ENCODE measurements at regions not wholly inside any gene's neighbourhood (a gene's known extent, or its start where the extent isn't known, plus 50 kb on each side); places are given as distances from the start of the nearest gene placed in this dataset.
"Not testable (repeated sequence)": the region's sequence is repeated elsewhere in the genome, so short reads cannot be mapped to it uniquely, and the experiment has no call there.

DNA sequence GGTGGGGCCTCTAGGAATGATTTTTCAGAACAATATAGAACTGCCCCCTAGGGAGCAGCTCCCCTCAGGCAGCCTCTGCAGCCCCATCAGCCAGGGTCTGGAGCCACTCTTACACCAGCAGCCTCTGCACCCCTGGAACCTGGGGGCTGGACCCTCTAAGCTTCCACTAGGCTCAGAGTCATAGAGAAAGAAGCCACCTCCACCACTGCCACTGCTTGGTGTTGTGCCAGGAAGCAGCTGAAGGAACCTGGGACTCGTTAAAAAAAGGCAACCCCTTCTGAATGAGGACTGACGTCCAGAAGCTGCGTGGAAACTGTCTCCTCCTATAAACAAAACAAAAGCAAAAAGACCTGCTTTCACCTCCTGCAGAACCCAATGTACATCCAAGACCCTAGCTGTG is 98.1 kb upstream of the HS6ST1 start:
- no peak for DNase-seq

DNA sequence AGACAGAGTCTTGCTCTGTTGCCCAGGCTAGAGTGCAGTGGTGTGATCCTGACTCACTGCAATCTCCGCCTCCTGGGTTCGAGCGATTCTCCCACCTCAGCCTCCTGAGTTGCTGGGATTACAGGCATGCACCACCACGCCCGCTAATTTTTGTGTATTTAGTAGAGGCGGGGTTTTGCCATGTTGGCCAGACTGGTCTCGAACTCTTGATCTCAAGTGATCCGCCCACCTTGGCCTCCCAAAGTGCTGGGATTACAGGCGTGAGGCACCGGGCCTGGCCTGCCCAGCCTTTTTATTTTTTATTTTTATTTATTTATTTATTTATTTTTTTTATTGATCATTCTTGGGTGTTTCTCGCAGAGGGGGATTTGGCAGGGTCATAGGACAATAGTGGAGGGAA is 98.6 kb upstream of the HS6ST1 start:
- not testable (repeated sequence) for DNase-seq

GRCh38 chr2:128420131-128420530 is 101.5 kb upstream of the HS6ST1 start:
- no peak for DNase-seq

- peak; percentile 4 for DNase-seq
Observed at GRCh38 chr2:128420776-128421175, 102.1 kb upstream of the HS6ST1 start.

- peak; percentile 8 for DNase-seq
Observed at GRCh38 chr2:128421286-128421685, 102.6 kb upstream of the HS6ST1 start.

- peak; percentile 10 for DNase-seq
Observed at GRCh38 chr2:128421861-128422311, 103.2 kb upstream of the HS6ST1 start.

- DNase-seq, result no peak
Observed at GRCh38 chr2:128422571-128422970, 103.9 kb upstream of the HS6ST1 start.

- no peak for DNase-seq
Observed at GRCh38 chr2:128423788-128424165, 105.1 kb upstream of the HS6ST1 start.

- no peak for DNase-seq
Observed at GRCh38 chr2:128424406-128425171, 105.9 kb upstream of the HS6ST1 start.

DNA sequence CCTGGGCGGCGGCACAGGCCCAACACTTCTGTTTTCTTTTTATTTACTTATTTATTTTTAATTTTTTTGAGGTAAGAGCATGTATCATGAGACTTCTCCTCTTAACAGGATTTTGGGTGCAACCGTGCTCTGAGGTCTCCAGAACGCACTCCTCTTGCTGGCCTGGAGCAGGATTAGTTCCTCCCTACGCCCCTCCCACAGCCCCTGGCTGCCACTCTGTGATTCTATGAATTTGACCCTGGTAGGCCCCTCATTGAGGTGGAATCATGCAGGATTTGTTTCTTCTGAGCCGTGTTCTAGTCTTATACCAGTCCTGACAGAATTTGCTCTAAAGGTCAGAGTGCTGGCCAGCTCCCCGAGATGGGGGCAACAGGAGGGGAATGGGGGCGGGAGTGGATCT is 106.5 kb upstream of the HS6ST1 start:
- DNase-seq, result no peak

DNA sequence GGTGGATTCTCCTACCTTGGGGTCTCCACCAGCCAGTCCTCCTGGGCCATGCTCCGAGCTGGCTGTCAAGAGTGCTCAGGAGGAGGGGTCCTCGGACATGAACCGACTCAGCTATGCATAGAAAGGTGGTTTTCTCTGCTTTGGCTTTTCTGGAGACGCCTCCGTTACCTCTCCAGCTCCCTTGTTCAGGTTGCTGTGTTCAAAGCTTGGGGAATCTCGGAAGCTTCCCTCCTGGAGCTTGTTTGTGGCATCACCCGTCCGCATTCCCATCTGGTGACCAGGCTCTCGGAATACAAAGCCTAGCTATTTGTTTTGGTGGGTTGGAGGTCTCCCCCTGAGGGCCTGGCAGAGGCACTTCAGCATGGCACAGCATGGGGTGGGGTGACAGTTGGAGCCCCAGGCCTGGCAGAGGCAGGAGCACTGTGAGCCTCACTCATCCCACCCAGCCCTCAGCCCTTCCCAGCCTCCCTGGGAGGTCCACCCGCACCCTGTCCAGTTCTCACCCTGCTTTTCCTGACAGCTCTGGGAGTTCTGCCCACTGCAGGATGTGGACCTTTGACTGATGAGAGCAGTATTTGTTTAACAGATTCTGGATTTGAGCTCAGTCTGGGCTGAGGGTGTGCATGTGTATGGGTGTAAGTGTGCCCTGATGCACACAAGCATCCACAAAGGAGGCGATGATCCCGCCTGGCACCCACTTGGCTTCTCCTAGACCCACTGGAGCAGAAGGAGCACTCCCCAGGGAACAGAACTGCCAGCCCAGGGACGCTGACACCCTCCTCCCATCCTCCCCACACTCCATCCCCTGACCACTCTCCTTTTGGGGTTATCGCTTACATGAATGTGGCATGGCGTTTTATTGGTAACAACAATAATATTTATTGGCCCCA is 107.3 kb upstream of the HS6ST1 start:
- DNase-seq, result no peak

GRCh38 chr2:128427413-128427755 is 108.7 kb upstream of the HS6ST1 start:
- no peak for DNase-seq

GRCh38 chr2:128428415-128428814 is 109.7 kb upstream of the HS6ST1 start:
- no peak for DNase-seq

GRCh38 chr2:128432423-128432822 is 113.8 kb upstream of the HS6ST1 start:
- no peak for DNase-seq

DNA sequence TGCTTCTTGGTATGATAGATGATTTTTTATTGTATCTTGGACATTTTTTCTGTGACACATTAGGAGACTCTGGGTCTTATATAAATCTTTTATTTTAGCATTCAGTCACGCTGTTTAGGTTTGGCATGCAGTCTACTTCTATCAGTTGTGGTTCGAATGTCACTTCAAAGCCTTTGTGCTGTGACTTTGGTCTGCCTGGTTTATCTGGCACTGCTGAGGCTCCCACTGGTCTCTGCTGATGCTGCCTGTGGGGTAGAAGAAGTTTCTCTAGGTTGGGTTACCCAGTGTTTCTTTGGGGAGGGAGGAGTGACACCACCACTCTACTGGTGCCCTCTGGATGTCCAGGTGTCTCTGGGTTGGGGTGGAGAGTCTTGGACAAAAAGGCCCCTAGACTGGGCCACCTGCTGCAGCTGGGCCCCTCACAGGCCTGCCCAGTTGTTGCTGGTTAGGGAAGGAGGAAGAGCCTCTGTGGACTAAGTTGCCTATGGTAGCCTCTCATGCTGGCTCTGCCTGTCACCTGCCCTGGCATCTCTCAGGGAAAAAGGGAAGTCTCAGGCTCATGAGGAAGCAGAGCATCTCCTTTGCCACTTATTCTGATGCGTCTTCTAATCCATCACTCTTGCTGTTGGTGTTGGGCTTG is 115.4 kb upstream of the HS6ST1 start:
- DNase-seq, result no peak

DNA sequence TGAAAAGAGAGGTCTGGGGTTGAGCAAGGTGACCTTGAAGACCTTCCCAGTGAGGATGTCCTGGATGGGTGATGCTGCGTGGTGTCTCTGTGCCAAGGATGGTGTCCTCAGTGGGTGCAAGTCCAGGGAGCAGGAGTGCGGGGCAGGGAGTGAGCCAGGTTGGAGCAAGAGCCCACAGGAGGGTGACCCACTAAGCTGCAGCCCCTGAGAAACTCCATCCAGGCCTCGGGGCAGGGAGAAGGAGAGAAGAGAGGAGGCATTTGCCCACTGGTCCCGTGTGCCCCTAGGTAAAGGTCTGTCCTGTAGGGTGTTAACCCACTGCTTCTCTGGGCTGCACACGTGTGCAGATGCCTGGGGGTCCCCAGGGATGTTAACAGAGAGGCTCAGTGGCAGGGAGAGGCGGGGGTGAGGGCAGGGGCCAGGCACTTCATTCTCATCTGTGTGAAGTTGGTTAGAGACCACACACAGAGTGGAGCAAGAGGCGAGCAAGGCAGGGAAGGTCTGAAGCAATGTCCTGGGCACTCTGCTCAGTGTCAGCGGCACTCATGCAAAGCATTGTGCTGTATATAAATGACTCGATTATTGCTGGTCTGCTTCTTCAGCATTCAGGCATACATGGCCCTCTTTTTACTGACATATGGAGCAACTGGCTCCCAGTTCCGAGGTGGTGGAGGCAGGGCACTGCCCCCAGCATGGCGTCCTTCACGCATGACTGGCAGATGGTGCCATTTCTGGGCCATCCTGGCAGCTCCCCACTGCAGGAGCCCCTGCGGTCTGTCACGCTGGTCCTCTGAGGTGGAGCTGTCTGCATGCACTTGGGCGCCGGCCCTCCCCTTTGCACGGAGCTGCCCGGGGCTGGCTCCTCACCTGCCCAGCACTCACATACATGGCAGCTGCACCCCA is 117.2 kb upstream of the HS6ST1 start:
- no peak for DNase-seq

- no peak for DNase-seq
Observed at GRCh38 chr2:128436479-128437203, 118.0 kb upstream of the HS6ST1 start.

DNA sequence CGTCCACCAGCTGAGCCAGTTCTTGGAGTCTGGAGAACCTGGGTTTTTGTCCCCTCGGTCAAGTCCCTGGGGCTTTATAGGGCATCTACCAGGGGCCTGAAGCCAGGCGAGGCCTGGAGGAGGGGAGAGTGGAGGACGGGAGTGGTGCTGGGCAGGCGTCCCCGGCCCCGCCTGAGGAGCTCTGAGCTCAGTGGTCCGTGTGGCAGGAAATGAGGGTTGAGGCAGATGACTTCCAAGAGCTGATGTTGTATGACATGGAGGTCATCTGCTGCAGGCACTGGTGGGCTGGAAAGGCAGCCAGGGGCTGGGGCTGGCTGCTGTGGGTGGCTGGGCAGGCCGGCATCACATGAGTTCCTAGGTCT is 118.5 kb upstream of the HS6ST1 start:
- DNase-seq, result peak; percentile 9

- peak; percentile 5 for DNase-seq
Observed at GRCh38 chr2:128438091-128438490, 119.4 kb upstream of the HS6ST1 start.

DNA sequence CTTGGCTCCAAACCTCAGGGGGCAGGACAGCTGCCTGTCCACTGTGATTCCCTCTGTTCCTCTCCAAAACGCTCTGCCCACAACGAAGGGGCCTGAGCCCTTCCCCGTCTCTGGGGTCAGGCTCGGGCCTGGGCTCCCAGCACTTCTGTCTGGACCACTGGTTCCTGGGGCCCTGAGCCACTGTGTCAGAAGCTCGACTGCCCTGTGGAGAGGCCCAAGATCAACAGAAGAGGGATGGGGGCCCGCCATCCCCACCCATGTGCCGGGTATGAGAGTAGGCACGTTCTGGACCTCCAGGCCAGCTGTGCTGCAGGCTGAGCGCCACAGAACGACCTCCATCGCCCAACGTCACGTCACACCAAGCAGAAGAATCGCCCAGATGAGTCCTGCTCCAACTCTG is 119.9 kb upstream of the HS6ST1 start:
- peak; percentile 9 for DNase-seq

- DNase-seq, result peak; percentile 16
Observed at GRCh38 chr2:128439031-128439790, 120.5 kb upstream of the HS6ST1 start.

All from stimulated activated CD8-positive, alpha-beta memory T cell treated with anti-CD3 and anti-CD28 coated beads, Interleukin-4, amount 100 ng/mL, for 48 hours (primary cell).